ENCODE measurements at regions not wholly inside any gene's neighbourhood (a gene's known extent, or its start where the extent isn't known, plus 50 kb on each side); places are given as distances from the start of the nearest gene placed in this dataset.

- TF ChIP-seq CTCF (IDR thresholded peaks at IDR 0.05): no peak
- TF ChIP-seq POLR2A (IDR thresholded peaks at IDR 0.05): no peak
Measured at GRCh38 chr5:175275097-175275496, 168.9 kb downstream of the DRD1 start.

Measured in heart left ventricle (tissue), 13 donors.